HepG2 (cell line): ENCODE measurements at regions not wholly inside any gene's neighbourhood (a gene's known extent, or its start where the extent isn't known, plus 50 kb on each side); places are given as distances from the start of the nearest gene placed in this dataset.

Experiments used
- ATAC-seq: fragments of 200-7000 bp; cut with Tn5 transposase; 3 replicates; pipeline ENCODE4 v1.9.1; 2020; ENCODE audit warnings: mild to moderate bottlenecking, moderate library complexity
- BruUV-seq: library from RNA; stranded (reverse); fragments of 400-500 nt; replicated peaks from 2 replicates; lab custom pipeline; 2021; lab: Mats Ljungman, UMichigan
- CTCF ChIA-PET: fragments of 300-600 bp; formaldehyde crosslinking; extraction: SDS; loops from one replicate; lab custom pipeline; 2021; ENCODE audit warnings: low total read pairs, inconsistent platforms, low intra/inter-chr PET ratio; lab: Yijun Ruan, JAX
- POLR2A ChIA-PET: fragments of 350-600 bp; sonication (Branson Sonifier 250); formaldehyde crosslinking; loops from one replicate; lab custom pipeline; 2020; ENCODE audit warnings: antibody characterized with exemption, inconsistent platforms; lab: Yijun Ruan, JAX
- DNase-seq: peaks from one replicate; pipeline ENCODE4 v3.0.0-alpha.2; 2015; ENCODE audit warnings: low spot score
- FAIRE-seq: peaks from 3 replicates; lab custom pipeline; 2011; peaks lifted over from hg19 to GRCh38; lab: Jason Lieb, UNC
- H2AFZ ChIP-seq: one replicate; pipeline ENCODE4 v1.6.1; 2011; ENCODE audit warnings: low read length, inconsistent platforms
- H3K27ac ChIP-seq: fragments of 300-600 bp; 3 replicates; pipeline ENCODE4 v1.8.0; 2011; ENCODE audit warnings: mixed run types, mild to moderate bottlenecking, mixed read lengths, low read length, inconsistent platforms; ENCODE audit not compliant: insufficient read depth; ENCODE audit errors: extremely low read length
- H3K27me3 ChIP-seq, 2 experiments: fragments of 200-600 bp in 1 of 2; 2 replicates in 1 of 2; 3 replicates in 1 of 2; pipeline versions ENCODE4 v1.6.0 to v1.8.0; 2011; ENCODE audit warnings: low read length in 2 of 2, mild to moderate bottlenecking in 2 of 2, moderate library complexity in 2 of 2, inconsistent platforms in 1 of 2; ENCODE audit not compliant: insufficient read depth in 2 of 2, control insufficient read depth in 1 of 2
- H3K36me3 ChIP-seq, 2 experiments: fragments of 200-600 bp in 1 of 2; replicated peaks in 1 of 2; 2 replicates in 1 of 2; 3 replicates in 1 of 2; pipeline versions ENCODE4 v1.5.1 to v1.8.0; 2011; ENCODE audit warnings: low read length in 2 of 2, inconsistent platforms in 1 of 2; ENCODE audit not compliant: insufficient read depth in 2 of 2, control insufficient read depth in 1 of 2
- H3K4me1 ChIP-seq: 2 replicates; pipeline ENCODE4 v1.5.1; 2012; ENCODE audit warnings: low read length, inconsistent platforms; ENCODE audit not compliant: insufficient read depth
- H3K4me2 ChIP-seq: 2 replicates; pipeline ENCODE4 v1.6.0; 2011; ENCODE audit warnings: low read depth, low read length, inconsistent platforms
- H3K4me3 ChIP-seq, 3 experiments: fragments of 200-600 bp in 1 of 3; sonication (generic), shearing (Covaris generic) in 1 of 3; replicated peaks in 1 of 3; 2 replicates each; pipeline ENCODE4 v1.5.1; 2011 to 2016; ENCODE audit warnings: low read length in 3 of 3, inconsistent platforms in 2 of 3, low read depth in 2 of 3, mild to moderate bottlenecking in 2 of 3, control low read depth in 1 of 3, mixed read lengths in 1 of 3; ENCODE audit not compliant: insufficient read depth in 1 of 3
- H3K79me2 ChIP-seq: one replicate; pipeline ENCODE4 v1.6.1; 2011; ENCODE audit warnings: low read length, inconsistent platforms; ENCODE audit not compliant: insufficient read depth
- H3K9ac ChIP-seq: 2 replicates; pipeline ENCODE4 v1.6.0; 2011; ENCODE audit warnings: mild to moderate bottlenecking, low read depth, low read length, inconsistent platforms; ENCODE audit not compliant: insufficient read depth
- H3K9me3 ChIP-seq: 2 replicates; pipeline ENCODE4 v1.5.1; 2012; ENCODE audit warnings: mild to moderate bottlenecking, low read length
- H4K20me1 ChIP-seq: 2 replicates; pipeline ENCODE4 v1.6.0; 2011; ENCODE audit warnings: inconsistent platforms, mild to moderate bottlenecking, low read length, moderate library complexity; ENCODE audit not compliant: insufficient read depth
- DNMT1 ChIP-seq: sonication (generic); formaldehyde crosslinking; IDR thresholded peaks from 2 replicates; pipeline ENCODE4 v1.5.1; 2020; ENCODE audit warnings: mild to moderate bottlenecking, missing genetic modification reagents
- SOX5 ChIP-seq: IDR thresholded peaks from 2 replicates; pipeline ENCODE4 v1.6.1; 2016; ENCODE audit warnings: borderline replicate concordance
- ZMAT3 ChIP-seq: sonication (generic); formaldehyde crosslinking; conservative IDR thresholded peaks from 2 replicates; pipeline ENCODE4 v1.7.0; 2021; ENCODE audit warnings: missing genetic modification reagents
- ZNF207 ChIP-seq: fragments of 450-650 bp; IDR thresholded peaks from 2 replicates; pipeline ENCODE4 v1.6.1; 2016; ENCODE audit warnings: antibody characterized with exemption, borderline replicate concordance
- WGBS: methylation state at CpG from one replicate; pipeline ENCODE4 v1.1.6; 2017; ENCODE audit warnings: low lambda C conversion rate; 5-methylcytosine and 5-hydroxymethylcytosine counted together
- in situ Hi-C: cut with HindIII; loops from 2 replicates; pipeline ENCODE4 v1.10.0; 2017; ENCODE audit warnings: low pct_unique_long_range_greater_than_20kb; ENCODE audit not compliant: extremely low pct_ligation_motif_present
- intact Hi-C: fragments of 100-400 bp; cut with micrococcal nuclease; formaldehyde crosslinking; loops from one replicate; pipeline ENCODE4 v1.10.0; 2022; ENCODE audit not compliant: unreplicated experiment
- TF ChIP-seq, protein P1 (sequence below): sonication (generic); formaldehyde crosslinking; IDR thresholded peaks from 2 replicates; pipeline ENCODE4 v1.5.0; 2020; ENCODE audit warnings: mild to moderate bottlenecking, missing genetic modification reagents, borderline replicate concordance
- TF ChIP-seq, protein P2 (sequence below): sonication (generic); formaldehyde crosslinking; IDR thresholded peaks from 2 replicates; pipeline ENCODE4 v1.5.0; 2020; ENCODE audit warnings: mild to moderate bottlenecking, missing genetic modification reagents, borderline replicate concordance
- TF ChIP-seq, protein P3 (sequence below): sonication (generic); formaldehyde crosslinking; IDR thresholded peaks from 2 replicates; pipeline ENCODE4 v1.5.1; 2020; ENCODE audit warnings: missing genetic modification reagents, mild to moderate bottlenecking, borderline replicate concordance

DNA sequence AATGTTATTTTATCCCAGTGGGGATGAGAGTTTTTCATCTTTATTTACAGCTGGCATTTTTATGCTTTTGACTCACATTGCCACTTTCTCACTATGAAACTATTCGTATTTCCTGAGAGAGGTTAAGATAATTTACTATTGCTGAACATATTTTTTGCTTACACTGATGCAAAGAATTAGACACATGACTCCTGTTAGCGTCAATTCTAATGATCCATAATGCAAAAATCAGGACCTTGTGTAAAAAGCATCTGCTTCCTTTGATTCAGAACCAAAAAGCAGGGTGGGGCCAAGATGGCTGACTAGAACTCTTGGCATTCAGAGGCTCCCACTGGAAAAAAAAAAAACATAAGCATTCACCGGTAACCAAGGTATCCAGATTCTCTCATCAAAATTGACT is 464.8 kb downstream of the SEMA3D start:
- CTCF ChIA-PET = no interaction called here
- 0% methylated on average over 3 of the region's 3 CpGs for WGBS

More for the DNA sequence above, 464.8 kb downstream of the SEMA3D start:
- H4K20me1 ChIP-seq = no peaks in the 10 kb centered on the region
- in situ Hi-C loops = no loop called here
- H3K79me2 ChIP-seq = no peaks in the 10 kb centered on the region
- no peak for FAIRE-seq
- H3K27ac ChIP-seq = no peak overlapping the region
- no peaks in the 10 kb centered on the region for H3K4me1 ChIP-seq
- no peaks in the 10 kb centered on the region for H3K36me3 ChIP-seq
- POLR2A ChIA-PET = no interaction called here
- no peak overlapping the region for H3K4me3 ChIP-seq
- no peak for DNase-seq
- no TSS peak for BruUV-seq
- H3K27me3 ChIP-seq = no peaks in the 10 kb centered on the region
- ATAC-seq = no peak
- H3K9ac ChIP-seq = no peak overlapping the region
- H2AFZ ChIP-seq = no peak overlapping the region
- no peak for TF ChIP-seq ZNF207
- TF ChIP-seq, protein P1, sequence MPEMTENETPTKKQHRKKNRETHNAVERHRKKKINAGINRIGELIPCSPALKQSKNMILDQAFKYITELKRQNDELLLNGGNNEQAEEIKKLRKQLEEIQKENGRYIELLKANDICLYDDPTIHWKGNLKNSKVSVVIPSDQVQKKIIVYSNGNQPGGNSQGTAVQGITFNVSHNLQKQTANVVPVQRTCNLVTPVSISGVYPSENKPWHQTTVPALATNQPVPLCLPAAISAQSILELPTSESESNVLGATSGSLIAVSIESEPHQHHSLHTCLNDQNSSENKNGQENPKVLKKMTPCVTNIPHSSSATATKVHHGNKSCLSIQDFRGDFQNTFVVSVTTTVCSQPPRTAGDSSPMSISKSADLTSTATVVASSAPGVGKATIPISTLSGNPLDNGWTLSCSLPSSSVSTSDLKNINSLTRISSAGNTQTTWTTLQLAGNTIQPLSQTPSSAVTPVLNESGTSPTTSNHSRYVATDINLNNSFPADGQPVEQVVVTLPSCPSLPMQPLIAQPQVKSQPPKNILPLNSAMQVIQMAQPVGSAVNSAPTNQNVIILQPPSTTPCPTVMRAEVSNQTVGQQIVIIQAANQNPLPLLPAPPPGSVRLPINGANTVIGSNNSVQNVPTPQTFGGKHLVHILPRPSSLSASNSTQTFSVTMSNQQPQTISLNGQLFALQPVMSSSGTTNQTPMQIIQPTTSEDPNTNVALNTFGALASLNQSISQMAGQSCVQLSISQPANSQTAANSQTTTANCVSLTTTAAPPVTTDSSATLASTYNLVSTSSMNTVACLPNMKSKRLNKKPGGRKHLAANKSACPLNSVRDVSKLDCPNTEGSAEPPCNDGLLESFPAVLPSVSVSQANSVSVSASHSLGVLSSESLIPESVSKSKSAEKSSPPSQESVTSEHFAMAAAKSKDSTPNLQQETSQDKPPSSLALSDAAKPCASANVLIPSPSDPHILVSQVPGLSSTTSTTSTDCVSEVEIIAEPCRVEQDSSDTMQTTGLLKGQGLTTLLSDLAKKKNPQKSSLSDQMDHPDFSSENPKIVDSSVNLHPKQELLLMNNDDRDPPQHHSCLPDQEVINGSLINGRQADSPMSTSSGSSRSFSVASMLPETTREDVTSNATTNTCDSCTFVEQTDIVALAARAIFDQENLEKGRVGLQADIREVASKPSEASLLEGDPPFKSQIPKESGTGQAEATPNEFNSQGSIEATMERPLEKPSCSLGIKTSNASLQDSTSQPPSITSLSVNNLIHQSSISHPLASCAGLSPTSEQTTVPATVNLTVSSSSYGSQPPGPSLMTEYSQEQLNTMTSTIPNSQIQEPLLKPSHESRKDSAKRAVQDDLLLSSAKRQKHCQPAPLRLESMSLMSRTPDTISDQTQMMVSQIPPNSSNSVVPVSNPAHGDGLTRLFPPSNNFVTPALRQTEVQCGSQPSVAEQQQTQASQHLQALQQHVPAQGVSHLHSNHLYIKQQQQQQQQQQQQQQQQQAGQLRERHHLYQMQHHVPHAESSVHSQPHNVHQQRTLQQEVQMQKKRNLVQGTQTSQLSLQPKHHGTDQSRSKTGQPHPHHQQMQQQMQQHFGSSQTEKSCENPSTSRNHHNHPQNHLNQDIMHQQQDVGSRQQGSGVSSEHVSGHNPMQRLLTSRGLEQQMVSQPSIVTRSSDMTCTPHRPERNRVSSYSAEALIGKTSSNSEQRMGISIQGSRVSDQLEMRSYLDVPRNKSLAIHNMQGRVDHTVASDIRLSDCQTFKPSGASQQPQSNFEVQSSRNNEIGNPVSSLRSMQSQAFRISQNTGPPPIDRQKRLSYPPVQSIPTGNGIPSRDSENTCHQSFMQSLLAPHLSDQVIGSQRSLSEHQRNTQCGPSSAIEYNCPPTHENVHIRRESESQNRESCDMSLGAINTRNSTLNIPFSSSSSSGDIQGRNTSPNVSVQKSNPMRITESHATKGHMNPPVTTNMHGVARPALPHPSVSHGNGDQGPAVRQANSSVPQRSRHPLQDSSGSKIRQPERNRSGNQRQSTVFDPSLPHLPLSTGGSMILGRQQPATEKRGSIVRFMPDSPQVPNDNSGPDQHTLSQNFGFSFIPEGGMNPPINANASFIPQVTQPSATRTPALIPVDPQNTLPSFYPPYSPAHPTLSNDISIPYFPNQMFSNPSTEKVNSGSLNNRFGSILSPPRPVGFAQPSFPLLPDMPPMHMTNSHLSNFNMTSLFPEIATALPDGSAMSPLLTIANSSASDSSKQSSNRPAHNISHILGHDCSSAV = no peak
- TF ChIP-seq, protein P2, sequence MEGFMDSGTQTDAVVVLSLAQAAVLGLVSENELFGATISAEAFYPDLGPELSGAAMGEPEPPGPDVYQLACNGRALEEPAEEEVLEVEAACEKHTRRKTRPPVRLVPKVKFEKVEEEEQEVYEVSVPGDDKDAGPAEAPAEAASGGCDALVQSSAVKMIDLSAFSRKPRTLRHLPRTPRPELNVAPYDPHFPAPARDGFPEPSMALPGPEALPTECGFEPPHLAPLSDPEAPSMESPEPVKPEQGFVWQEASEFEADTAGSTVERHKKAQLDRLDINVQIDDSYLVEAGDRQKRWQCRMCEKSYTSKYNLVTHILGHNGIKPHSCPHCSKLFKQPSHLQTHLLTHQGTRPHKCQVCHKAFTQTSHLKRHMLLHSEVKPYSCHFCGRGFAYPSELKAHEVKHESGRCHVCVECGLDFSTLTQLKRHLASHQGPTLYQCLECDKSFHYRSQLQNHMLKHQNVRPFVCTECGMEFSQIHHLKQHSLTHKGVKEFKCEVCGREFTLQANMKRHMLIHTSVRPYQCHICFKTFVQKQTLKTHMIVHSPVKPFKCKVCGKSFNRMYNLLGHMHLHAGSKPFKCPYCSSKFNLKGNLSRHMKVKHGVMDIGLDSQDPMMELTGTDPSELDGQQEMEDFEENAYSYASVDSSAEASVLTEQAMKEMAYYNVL (CRISPR knock-in tag) = no peak
- TF ChIP-seq, protein P3, sequence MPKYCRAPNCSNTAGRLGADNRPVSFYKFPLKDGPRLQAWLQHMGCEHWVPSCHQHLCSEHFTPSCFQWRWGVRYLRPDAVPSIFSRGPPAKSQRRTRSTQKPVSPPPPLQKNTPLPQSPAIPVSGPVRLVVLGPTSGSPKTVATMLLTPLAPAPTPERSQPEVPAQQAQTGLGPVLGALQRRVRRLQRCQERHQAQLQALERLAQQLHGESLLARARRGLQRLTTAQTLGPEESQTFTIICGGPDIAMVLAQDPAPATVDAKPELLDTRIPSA (CRISPR knock-in tag) = no peak
- TF ChIP-seq SOX5 (CRISPR knock-in tag) = no peak
- TF ChIP-seq ZMAT3 (CRISPR knock-in tag) = no peak
- no peak for TF ChIP-seq DNMT1 (CRISPR knock-in tag)
- intact Hi-C loops = no loop called here
- H3K4me2 ChIP-seq = no peak overlapping the region
- no peaks in the 10 kb centered on the region for H3K9me3 ChIP-seq
